PFSK-1 (cell line): ENCODE measurements at regions not wholly inside any gene's neighbourhood (a gene's known extent, or its start where the extent isn't known, plus 50 kb on each side); places are given as distances from the start of the nearest gene placed in this dataset.

ENCODE experiments used
- POLR2AphosphoS5 ChIP-seq: IDR thresholded peaks from 2 replicates; pipeline ENCODE4 v1.6.1; 2012; ENCODE audit warnings: low read depth, mild to moderate bottlenecking, control low read depth, low read length, moderate library complexity
- REST ChIP-seq, 2 experiments: IDR thresholded peaks; 2 replicates each; pipeline versions ENCODE4 v1.6.1 to v1.8.0; 2011 to 2012; ENCODE audit warnings: low read depth in 2 of 2, low read length in 2 of 2, control low read depth in 1 of 2, inconsistent platforms in 1 of 2, mild to moderate bottlenecking in 1 of 2, moderate library complexity in 1 of 2; ENCODE audit not compliant: insufficient read depth in 1 of 2
- TAF1 ChIP-seq: IDR thresholded peaks from 2 replicates; pipeline ENCODE4 v1.6.1; 2012; ENCODE audit warnings: low read length, control low read depth, borderline replicate concordance; ENCODE audit not compliant: insufficient read depth

GRCh38 chr7:133185512-133185911 lies 67.4 kb upstream of the EXOC4 start:
- TF ChIP-seq POLR2AphosphoS5 (no peak), REST (IDR thresholded peaks at IDR 0.05; ENCODE audit: insufficient read depth in 1 of 2, low read depth in 2 of 2, low read length in 2 of 2) (no peak), TAF1 (no peak)
